Activated CD4-positive, alpha-beta T cell treated with anti-CD3 and anti-CD28 coated beads for 24 hours (primary cell): ENCODE measurements at regions not wholly inside any gene's neighbourhood (a gene's known extent, or its start where the extent isn't known, plus 50 kb on each side); places are given as distances from the start of the nearest gene placed in this dataset.
"Not testable (repeated sequence)": the region's sequence is repeated elsewhere in the genome, so short reads cannot be mapped to it uniquely, and the experiment has no call there.

Source experiments
- DNase-seq, 2 donors: peaks; one replicate each; pipeline ENCODE4 v3.0.0-alpha.2; 2020; ENCODE audit warnings: low read depth in 2 of 2

- DNase-seq, result no peak
Measured at GRCh38 chr6:144651234-144651633, 366.1 kb downstream of the UTRN start.

- DNase-seq, result no peak
Measured at GRCh38 chr6:144652292-144652891, 367.3 kb downstream of the UTRN start.

GRCh38 chr6:144653885-144654505 lies 368.9 kb downstream of the UTRN start:
- no peak for DNase-seq

- DNase-seq, result no peak
Measured at GRCh38 chr6:144654506-144654905, 369.4 kb downstream of the UTRN start.

GRCh38 chr6:144655376-144655775 lies 370.2 kb downstream of the UTRN start:
- DNase-seq, result no peak

DNA sequence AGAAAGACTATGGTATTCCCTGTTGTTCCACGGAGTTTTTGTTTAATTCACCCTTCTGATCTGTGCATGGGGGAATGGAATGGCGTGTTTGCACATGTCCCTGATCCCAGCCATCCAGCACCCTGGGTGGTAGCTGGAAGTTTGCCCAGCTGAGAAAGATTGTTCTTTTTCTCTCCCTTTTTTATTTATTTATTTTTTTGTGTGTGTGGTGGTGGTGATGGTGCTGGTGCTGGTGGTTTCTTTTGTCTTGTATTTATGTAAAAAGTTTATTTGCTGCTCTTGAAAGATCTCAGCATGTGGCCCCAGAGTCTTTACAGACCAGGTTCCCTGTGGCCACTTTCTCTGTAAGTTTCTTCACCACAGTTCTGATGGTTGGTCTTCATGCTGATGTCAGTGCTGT lies 372.6 kb downstream of the UTRN start:
- no peak for DNase-seq

GRCh38 chr6:144659202-144660182 lies 374.4 kb downstream of the UTRN start:
- no peak for DNase-seq

DNA sequence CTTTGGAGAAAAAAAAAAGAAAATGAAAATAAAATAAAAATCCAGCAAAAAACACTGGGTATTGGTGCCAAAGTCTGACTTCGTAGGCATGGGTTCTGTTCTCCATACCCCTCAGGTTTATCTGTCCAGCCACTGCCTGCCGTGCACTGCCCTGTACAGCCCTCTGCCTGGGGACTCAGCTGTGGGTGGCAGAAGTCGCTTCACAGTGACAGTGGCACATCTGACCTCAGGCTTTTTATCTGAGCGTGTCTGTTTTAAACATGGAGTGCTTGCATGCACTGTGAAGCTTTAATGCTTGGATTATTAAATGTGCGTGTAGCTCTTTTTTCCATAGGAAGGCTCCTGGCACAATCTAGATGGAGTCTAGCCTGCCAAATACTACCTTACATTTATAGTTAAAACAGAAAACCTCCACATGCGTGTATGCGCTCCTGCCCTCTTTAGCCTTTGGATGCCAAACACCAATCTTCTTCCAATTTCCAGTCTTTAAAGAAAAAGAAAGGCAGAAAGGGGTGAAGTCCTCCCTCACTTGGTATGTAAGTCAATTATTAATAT lies 375.5 kb downstream of the UTRN start:
- DNase-seq, result no peak

GRCh38 chr6:144661116-144661806 lies 376.1 kb downstream of the UTRN start:
- no peak for DNase-seq

GRCh38 chr6:144662812-144663365 lies 377.8 kb downstream of the UTRN start:
- DNase-seq, result no peak

- no peak for DNase-seq
Measured at GRCh38 chr6:144664281-144664680, 379.1 kb downstream of the UTRN start.

DNA sequence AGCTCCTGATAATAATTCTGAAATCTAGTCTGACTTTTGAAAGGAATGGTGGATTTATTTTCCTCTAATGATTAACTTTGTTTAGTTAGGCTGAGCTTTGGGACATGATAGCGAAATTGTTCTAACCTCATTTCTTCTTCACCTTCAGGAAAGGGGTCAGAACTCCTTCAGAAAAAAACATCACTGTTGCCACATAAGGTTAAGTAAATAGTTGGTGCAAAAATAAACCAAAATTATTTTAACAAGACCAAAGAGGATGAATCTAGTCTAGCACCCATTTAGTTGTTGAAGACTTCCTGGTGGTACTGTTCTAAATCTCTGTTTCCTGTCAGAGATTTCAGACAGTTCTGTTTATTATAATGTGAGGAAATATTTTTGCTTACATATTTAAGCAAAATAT lies 379.8 kb downstream of the UTRN start:
- DNase-seq, result no peak

- DNase-seq, result no peak
Measured at GRCh38 chr6:144665932-144666450, 380.9 kb downstream of the UTRN start.

- no peak for DNase-seq
Measured at GRCh38 chr6:144666781-144667180, 381.6 kb downstream of the UTRN start.

- DNase-seq, result no peak
Measured at GRCh38 chr6:144667532-144668503, 382.7 kb downstream of the UTRN start.

- not testable (repeated sequence) for DNase-seq
Measured at GRCh38 chr6:144670259-144670658, 385.1 kb downstream of the UTRN start.

DNA sequence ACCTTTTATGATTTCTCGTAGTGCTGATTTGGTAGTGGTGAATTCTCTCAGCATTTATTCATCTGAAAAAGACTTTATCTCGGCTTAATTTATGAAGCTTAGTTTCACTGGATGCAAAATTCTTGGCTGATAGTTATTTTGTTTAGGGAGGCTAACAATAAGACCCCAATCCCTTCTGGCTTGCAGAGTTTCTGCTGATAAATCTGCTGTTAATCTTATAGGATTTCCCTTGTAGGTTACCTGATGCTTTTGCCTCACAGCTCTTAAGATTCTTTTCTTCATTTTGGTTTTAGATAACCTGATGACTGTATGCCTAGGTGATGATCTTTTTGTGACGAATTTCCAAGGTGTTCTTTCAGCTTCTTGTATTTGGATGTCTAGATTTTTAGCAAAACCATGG lies 388.7 kb downstream of the UTRN start:
- DNase-seq, result no peak

- no peak for DNase-seq
Measured at GRCh38 chr6:144675231-144675861, 390.2 kb downstream of the UTRN start.

GRCh38 chr6:144676310-144676709 lies 391.2 kb downstream of the UTRN start:
- not testable (repeated sequence) for DNase-seq
